Endothelial cell of umbilical vein (primary cell): ENCODE measurements at regions not wholly inside any gene's neighbourhood (a gene's known extent, or its start where the extent isn't known, plus 50 kb on each side); places are given as distances from the start of the nearest gene placed in this dataset.

Experiments
- BruUV-seq: library from RNA; stranded (reverse); fragments of 400-500 nt; replicated peaks from 2 replicates; lab custom pipeline; 2021; lab: Mats Ljungman, UMichigan
- CTCF ChIA-PET: fragments of 300-600, 350-600 bp; sonication (Branson Sonifier 250); formaldehyde crosslinking; loops from one replicate; lab custom pipeline; 2021; ENCODE audit warnings: antibody characterized with exemption, inconsistent platforms; lab: Charles Lee
- POLR2A ChIA-PET: fragments of 300-600, 350-600 bp; sonication (Branson Sonifier 250); formaldehyde crosslinking; loops from one replicate; lab custom pipeline; 2021; ENCODE audit warnings: antibody characterized with exemption, inconsistent platforms; lab: Charles Lee
- DNase-seq: peaks from one replicate; pipeline ENCODE4 v3.0.0-alpha.2; 2011; ENCODE audit warnings: low read depth, low spot score
- FAIRE-seq: peaks from 2 replicates; lab custom pipeline; 2011; peaks lifted over from hg19 to GRCh38; lab: Jason Lieb, UNC
- H2AFZ ChIP-seq: 2 replicates; pipeline ENCODE4 v1.6.0; 2012; ENCODE audit warnings: low read depth, low read length, control low read depth, inconsistent platforms
- H3K27ac ChIP-seq: 2 replicates; pipeline ENCODE4 v1.5.1; 2011; ENCODE audit warnings: low read depth, mild to moderate bottlenecking, control low read depth, low read length, moderate library complexity; ENCODE audit not compliant: insufficient read depth
- H3K27me3 ChIP-seq, 2 experiments: 2 replicates each; pipeline versions ENCODE4 v1.6.0 to v1.6.1; 2011; ENCODE audit warnings: low read length in 2 of 2, mixed read lengths in 1 of 2; ENCODE audit not compliant: control insufficient read depth in 2 of 2, insufficient read depth in 2 of 2
- H3K36me3 ChIP-seq, 2 experiments: 2 replicates in 1 of 2; 3 replicates in 1 of 2; pipeline ENCODE4 v1.5.1; 2011; ENCODE audit warnings: low read length in 2 of 2, mild to moderate bottlenecking in 1 of 2, moderate library complexity in 1 of 2; ENCODE audit not compliant: control insufficient read depth in 2 of 2, insufficient read depth in 2 of 2; ENCODE audit errors: extremely low read depth in 1 of 2
- H3K4me1 ChIP-seq: 3 replicates; pipeline ENCODE4 v1.5.1; 2011; ENCODE audit warnings: mild to moderate bottlenecking, low read length; ENCODE audit not compliant: control insufficient read depth, insufficient read depth; ENCODE audit errors: extremely low read depth
- H3K4me2 ChIP-seq: 2 replicates; pipeline ENCODE4 v1.6.1; 2011; ENCODE audit warnings: low read length, control low read depth, mixed read lengths; ENCODE audit not compliant: insufficient read depth
- H3K4me3 ChIP-seq, 3 experiments: fragments of 200-600 bp in 1 of 3; sonication (generic), shearing (Covaris generic) in 1 of 3; replicated peaks in 1 of 3; 2 replicates each; pipeline ENCODE4 v1.5.1; 2011 to 2016; ENCODE audit warnings: control low read depth in 3 of 3, low read length in 3 of 3, mild to moderate bottlenecking in 2 of 3, inconsistent platforms in 1 of 3, low read depth in 1 of 3, moderate library complexity in 1 of 3; ENCODE audit not compliant: insufficient read depth in 1 of 3
- H3K79me2 ChIP-seq: 2 replicates; pipeline ENCODE4 v1.6.0; 2012; ENCODE audit warnings: low read length, inconsistent platforms; ENCODE audit not compliant: control insufficient read depth, insufficient read depth
- H3K9ac ChIP-seq: replicated peaks from 2 replicates; pipeline ENCODE3; 2011; ENCODE audit warnings: low read length, control low read depth; ENCODE audit not compliant: insufficient read depth; ENCODE audit errors: extremely low read depth
- H3K9me1 ChIP-seq: replicated peaks from 3 replicates; pipeline ENCODE4 v1.6.0; 2011; ENCODE audit warnings: mild to moderate bottlenecking, low read length; ENCODE audit not compliant: control insufficient read depth, insufficient read depth; ENCODE audit errors: extremely low read depth
- H3K9me3 ChIP-seq: replicated peaks from 2 replicates; pipeline ENCODE4 v1.5.1; 2012; ENCODE audit warnings: low read length, inconsistent platforms; ENCODE audit not compliant: control insufficient read depth, insufficient read depth
- H4K20me1 ChIP-seq: replicated peaks from 2 replicates; pipeline ENCODE3; 2011; ENCODE audit warnings: mild to moderate bottlenecking, low read length; ENCODE audit not compliant: control insufficient read depth, insufficient read depth; ENCODE audit errors: extremely low read depth
- EZH2 ChIP-seq: IDR thresholded peaks from 2 replicates; pipeline ENCODE4 v1.6.1; 2012; ENCODE audit warnings: borderline replicate concordance, low read depth, mild to moderate bottlenecking, moderate library complexity, low read length, inconsistent platforms; ENCODE audit not compliant: severe bottlenecking
- FOS ChIP-seq: IDR thresholded peaks from 2 replicates; pipeline ENCODE4 v1.6.1; 2011; ENCODE audit warnings: mild to moderate bottlenecking, low read length, moderate library complexity, borderline replicate concordance; ENCODE audit not compliant: insufficient read depth
- GATA2 ChIP-seq: IDR thresholded peaks from 2 replicates; pipeline ENCODE4 v1.7.0; 2011; ENCODE audit warnings: low read depth, mild to moderate bottlenecking, moderate library complexity, mixed read lengths, low read length; ENCODE audit not compliant: insufficient read length, insufficient read depth
- JUN ChIP-seq: IDR thresholded peaks from 2 replicates; pipeline ENCODE4 v1.6.1; 2011; ENCODE audit warnings: borderline replicate concordance, low read depth; ENCODE audit not compliant: insufficient read length, insufficient read depth
- MYC ChIP-seq: IDR thresholded peaks from one replicate; pipeline ENCODE4 v1.6.1; 2011; ENCODE audit warnings: mild to moderate bottlenecking, low read depth, low read length
- POLR2A ChIP-seq: IDR thresholded peaks from 2 replicates; pipeline ENCODE4 v1.6.1; 2012; ENCODE audit warnings: low read depth, mild to moderate bottlenecking, control low read depth, low read length
- POLR2AphosphoS5 ChIP-seq: IDR thresholded peaks from 2 replicates; pipeline ENCODE4 v1.6.1; 2012; ENCODE audit warnings: low read depth, mild to moderate bottlenecking, control low read depth, low read length, moderate library complexity; ENCODE audit not compliant: insufficient read depth
- dilution Hi-C: fragments of 300-500 bp; cut with MboI; formaldehyde crosslinking; loops from one replicate; pipeline ENCODE4 v1.15.0; 2019; ENCODE audit warnings: low sequenced_read_pairs; ENCODE audit not compliant: extremely low pct_ligation_motif_present
- intact Hi-C: fragments of 100-400 bp; cut with micrococcal nuclease; formaldehyde crosslinking; loops from one replicate; pipeline ENCODE4 v1.10.0; 2022
- TF ChIP-seq, protein P1 (sequence below), 2 donors: IDR thresholded peaks; 1 replicate in 1 of 2; 2 replicates in 1 of 2; pipeline ENCODE4 v1.5.1; 2011; ENCODE audit warnings: low read length in 2 of 2, mild to moderate bottlenecking in 2 of 2, moderate library complexity in 2 of 2, control low read depth in 1 of 2, inconsistent platforms in 1 of 2, low read depth in 1 of 2; ENCODE audit not compliant: insufficient read depth in 1 of 2; ENCODE audit errors: extremely low read depth in 1 of 2
- TF ChIP-seq, protein P2 (sequence below): IDR thresholded peaks from 2 replicates; pipeline ENCODE4 v1.6.1; 2011; ENCODE audit not compliant: insufficient read depth, insufficient read length

DNA sequence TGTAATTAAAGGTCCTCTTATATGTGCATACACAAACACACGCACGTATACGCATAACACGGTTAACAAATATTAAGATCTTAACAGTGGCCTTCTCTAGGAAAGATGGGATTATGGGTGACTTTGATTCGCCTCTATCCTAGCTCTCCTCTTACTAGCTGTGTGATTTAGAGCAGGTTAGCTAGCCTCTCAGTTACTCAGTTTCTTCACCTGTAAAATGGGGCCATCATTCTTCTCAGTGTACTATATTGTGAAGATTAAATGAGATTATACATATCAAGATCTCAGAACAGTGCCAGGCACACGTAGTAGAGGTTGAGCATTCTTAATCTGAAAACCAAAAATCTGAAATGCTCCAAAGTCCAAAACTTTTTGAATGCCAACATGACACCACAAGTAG is 159.3 kb downstream of the BCOR start:
- intact Hi-C loops (no loop called here), dilution Hi-C loops (no loop called here)
- Histone ChIP-seq H3K4me2 (no peak overlapping the region), H3K4me3 (no peak overlapping the region), H3K9ac (no peak overlapping the region), H3K27ac (no peak overlapping the region), H3K9me3 (no peaks in the 10 kb centered on the region), H3K4me1 (peaks cover 10% of the 10 kb centered on the region), H3K79me2 (no peaks in the 10 kb centered on the region), H3K9me1 (no peaks in the 10 kb centered on the region), H3K27me3 (no peaks in the 10 kb centered on the region), H2AFZ (no peak overlapping the region), H3K36me3 (no peaks in the 10 kb centered on the region), H4K20me1 (no peaks in the 10 kb centered on the region)
- BruUV-seq, result no TSS peak
- FAIRE-seq (no peak), DNase-seq (no peak)
- TF ChIP-seq, protein P1, sequence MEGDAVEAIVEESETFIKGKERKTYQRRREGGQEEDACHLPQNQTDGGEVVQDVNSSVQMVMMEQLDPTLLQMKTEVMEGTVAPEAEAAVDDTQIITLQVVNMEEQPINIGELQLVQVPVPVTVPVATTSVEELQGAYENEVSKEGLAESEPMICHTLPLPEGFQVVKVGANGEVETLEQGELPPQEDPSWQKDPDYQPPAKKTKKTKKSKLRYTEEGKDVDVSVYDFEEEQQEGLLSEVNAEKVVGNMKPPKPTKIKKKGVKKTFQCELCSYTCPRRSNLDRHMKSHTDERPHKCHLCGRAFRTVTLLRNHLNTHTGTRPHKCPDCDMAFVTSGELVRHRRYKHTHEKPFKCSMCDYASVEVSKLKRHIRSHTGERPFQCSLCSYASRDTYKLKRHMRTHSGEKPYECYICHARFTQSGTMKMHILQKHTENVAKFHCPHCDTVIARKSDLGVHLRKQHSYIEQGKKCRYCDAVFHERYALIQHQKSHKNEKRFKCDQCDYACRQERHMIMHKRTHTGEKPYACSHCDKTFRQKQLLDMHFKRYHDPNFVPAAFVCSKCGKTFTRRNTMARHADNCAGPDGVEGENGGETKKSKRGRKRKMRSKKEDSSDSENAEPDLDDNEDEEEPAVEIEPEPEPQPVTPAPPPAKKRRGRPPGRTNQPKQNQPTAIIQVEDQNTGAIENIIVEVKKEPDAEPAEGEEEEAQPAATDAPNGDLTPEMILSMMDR (IDR thresholded peaks at IDR 0.05; ENCODE audit: extremely low read depth in 1 of 2, insufficient read depth in 1 of 2, low read depth in 1 of 2, low read length in 2 of 2), result no peak
- no peak for TF ChIP-seq FOS
- CTCF ChIA-PET, result no interaction called here
- POLR2A ChIA-PET, result no interaction called here

DNA sequence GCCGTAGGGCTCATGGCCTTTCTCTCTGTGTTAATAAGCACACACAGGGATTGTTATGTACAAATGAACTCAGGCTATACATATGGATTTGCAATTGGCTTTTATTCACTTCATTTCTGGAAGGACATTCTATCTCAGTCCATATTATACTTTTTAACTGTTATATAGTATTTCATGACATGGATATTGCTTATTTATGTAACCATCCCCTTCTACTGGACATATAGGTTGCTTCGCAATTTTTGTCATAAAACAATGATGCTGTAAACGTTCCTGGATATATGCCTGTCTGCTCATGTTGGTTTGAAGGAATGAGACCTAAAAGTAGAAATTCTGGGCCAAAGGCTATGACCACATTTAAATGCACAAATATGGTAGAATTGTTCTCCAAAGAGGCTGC is 158.1 kb downstream of the BCOR start:
- no peak overlapping the region for H3K9ac ChIP-seq
- H4K20me1 ChIP-seq, result no peaks in the 10 kb centered on the region
- H3K4me1 ChIP-seq, result peaks cover 14% of the 10 kb centered on the region
- no peak overlapping the region for H2AFZ ChIP-seq
- no peak overlapping the region for H3K4me2 ChIP-seq
- no peak overlapping the region for H3K27ac ChIP-seq
- TF ChIP-seq FOS, result no peak
- TF ChIP-seq MYC, result no peak
- no peak for TF ChIP-seq POLR2AphosphoS5
- TF ChIP-seq, protein P2, sequence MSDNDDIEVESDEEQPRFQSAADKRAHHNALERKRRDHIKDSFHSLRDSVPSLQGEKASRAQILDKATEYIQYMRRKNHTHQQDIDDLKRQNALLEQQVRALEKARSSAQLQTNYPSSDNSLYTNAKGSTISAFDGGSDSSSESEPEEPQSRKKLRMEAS, result no peak
- no peak for TF ChIP-seq JUN
- TF ChIP-seq, protein P1 (IDR thresholded peaks at IDR 0.05; ENCODE audit: extremely low read depth in 1 of 2, insufficient read depth in 1 of 2, low read depth in 1 of 2, low read length in 2 of 2), result no peak
- no peak for TF ChIP-seq POLR2A
- no peak for TF ChIP-seq EZH2
- TF ChIP-seq GATA2, result no peak
- BruUV-seq, result no TSS peak
- dilution Hi-C loops (no loop called here), intact Hi-C loops (loop anchor here (2.0 kb wide), 1 partner anchor 31 kb away; no protein-coding TSS in a partner anchor)
- H3K27me3 ChIP-seq, result no peaks in the 10 kb centered on the region
- no peaks in the 10 kb centered on the region for H3K36me3 ChIP-seq
- H3K9me3 ChIP-seq, result no peaks in the 10 kb centered on the region
- POLR2A ChIA-PET, result no interaction called here
- no peak for DNase-seq
- no peaks in the 10 kb centered on the region for H3K9me1 ChIP-seq
- no peak for FAIRE-seq
- H3K4me3 ChIP-seq, result no peak overlapping the region
- CTCF ChIA-PET, result no interaction called here
- H3K79me2 ChIP-seq, result no peaks in the 10 kb centered on the region
